NCI-H2171 (cell line): ENCODE measurements at regions not wholly inside any gene's neighbourhood (a gene's known extent, or its start where the extent isn't known, plus 50 kb on each side); places are given as distances from the start of the nearest gene placed in this dataset.

Experiments used
- DNase-seq: peaks from one replicate; lab custom pipeline; 2025; lab: John Stamatoyannopoulos, UW

DNA sequence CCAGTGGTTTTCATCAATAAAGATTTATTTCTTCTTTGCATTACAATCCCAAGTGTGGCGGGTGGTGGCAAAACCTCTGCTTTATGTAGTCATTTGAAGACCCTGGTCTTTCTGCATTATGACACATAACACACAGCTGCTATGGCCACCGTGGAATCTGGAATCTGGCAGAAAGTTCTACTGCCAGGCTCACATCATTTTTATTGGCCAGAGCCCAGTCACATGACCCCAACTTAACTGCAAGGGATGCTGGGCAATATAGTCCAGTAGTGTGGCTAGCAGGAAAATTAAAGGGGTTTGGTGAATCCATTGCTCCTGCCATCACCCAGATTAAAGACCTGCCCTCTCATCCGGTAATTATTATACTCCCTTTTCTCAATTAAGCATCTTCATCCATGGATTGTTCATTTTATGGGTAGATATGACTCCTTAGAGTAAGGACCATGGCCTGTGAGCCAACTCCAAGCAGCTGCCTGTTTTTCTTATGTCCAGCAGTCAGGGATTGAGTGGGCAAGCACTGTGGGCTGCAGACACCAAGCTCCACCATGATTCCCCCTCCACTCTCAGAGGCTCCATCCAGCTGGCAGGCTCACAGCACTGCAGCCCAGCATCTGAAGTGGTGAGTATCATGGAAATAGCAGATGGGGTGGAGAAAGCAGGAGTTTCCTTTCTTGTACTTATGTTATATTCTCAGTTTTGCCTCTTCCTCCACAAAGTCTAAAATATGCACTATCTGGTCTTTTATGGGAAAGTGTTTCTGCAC lies 1030.7 kb downstream of the AACS start:
- DNase-seq, result no peak

DNA sequence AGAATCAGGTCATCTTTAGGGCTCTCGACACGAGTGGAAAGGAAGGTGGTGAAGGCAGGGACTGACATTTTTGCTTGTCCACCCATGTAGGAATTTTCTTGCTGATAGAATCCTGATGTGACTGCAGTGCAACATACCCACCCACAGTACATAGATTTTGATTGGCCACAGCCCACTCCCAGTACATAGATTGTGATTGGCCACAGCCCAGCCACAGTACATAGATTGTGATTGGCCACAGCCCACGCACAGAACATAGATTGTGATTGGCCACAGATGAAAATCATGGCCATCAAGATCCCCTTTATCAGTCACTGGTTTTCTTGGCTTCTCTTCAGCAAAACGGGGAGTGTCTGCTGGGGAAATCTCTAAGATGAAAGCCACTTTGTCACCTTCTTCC lies 1041.5 kb downstream of the AACS start:
- no peak for DNase-seq

GRCh38 chr12:126107659-126108058 lies 1042.4 kb downstream of the AACS start:
- DNase-seq, result no peak

GRCh38 chr12:126108247-126108646 lies 1043.0 kb downstream of the AACS start:
- DNase-seq, result no peak

DNA sequence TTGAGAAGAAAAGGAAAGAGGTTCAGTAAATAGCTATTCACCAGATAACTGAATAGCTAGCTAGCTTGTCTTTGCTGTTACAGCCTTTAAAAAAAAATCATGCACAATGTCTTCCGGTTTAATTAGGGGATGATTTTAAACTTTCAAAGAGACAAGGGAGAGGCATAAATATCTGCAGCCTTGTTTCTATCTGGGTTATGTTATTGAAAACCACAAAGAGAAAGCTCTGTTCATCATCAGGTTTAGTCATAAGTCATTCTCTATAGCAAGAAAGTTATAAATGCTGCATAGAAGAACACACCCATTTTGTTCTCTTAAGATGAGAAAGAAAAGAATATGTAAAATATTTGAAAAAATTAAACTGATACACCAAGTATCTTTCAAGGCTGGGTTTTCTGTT lies 1046.9 kb downstream of the AACS start:
- DNase-seq, result no peak

DNA sequence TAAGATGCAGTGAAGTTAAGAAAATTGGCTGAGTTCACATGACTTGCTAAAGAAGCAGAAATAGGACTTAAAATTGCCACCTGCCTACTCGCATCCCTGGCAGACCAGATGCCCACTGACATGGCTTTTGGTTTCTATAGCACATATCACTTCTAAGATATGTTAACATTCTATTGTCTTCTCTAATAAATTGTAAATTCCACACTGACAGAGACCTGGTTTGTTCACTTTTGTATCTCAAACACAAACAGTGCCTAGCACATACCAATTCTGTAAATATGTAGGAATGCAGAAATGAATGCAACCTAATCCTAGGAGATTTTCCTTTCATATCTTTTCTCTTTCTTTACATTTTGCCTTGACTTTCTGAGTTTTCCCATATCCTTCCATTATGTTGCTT lies 1047.6 kb downstream of the AACS start:
- DNase-seq, result no peak

DNA sequence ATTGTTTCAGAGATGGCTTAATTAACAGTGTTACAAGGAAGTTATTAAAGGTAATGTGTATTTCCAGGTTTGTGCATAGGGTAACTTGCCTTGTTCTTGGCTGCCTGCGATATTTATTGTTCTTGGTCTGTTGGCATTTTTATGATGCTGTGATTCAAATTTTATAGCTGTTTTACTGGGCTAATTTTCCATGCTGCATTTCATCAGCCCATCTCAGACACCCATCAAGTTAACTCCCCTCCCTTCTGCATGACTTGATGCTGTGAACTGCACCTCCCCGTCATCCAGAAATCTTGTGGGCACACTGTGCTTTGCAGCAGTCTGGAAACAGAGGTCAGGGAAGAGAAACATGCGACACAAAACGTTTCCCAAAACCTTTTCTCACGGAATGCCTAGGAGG lies 1049.2 kb downstream of the AACS start:
- no peak for DNase-seq

- DNase-seq, result no peak
Measured at GRCh38 chr12:126117502-126117901, 1052.3 kb downstream of the AACS start.

GRCh38 chr12:126139355-126139754 lies 1074.1 kb downstream of the AACS start:
- no peak for DNase-seq

GRCh38 chr12:126144603-126145002 lies 1079.4 kb downstream of the AACS start:
- DNase-seq, result no peak

DNA sequence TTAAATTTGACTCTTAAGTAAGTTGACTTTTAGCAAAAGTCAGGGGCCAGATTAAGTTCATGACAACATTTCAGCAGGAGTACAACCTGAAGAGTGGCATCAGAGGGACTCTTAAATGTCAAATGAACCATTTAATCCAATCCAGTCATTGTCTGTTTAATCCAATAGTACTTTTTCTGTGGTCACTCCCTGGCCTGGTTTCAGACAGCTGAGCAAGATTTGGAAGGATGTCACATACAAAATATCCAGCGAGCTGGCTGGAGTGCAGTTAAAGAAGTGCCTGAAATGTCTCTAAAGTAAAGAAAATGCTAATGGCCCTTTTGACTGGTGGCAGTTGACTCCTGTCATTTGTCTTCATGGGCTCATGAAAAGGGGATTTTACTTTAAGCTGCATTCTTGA lies 1082.1 kb downstream of the AACS start:
- no peak for DNase-seq

DNA sequence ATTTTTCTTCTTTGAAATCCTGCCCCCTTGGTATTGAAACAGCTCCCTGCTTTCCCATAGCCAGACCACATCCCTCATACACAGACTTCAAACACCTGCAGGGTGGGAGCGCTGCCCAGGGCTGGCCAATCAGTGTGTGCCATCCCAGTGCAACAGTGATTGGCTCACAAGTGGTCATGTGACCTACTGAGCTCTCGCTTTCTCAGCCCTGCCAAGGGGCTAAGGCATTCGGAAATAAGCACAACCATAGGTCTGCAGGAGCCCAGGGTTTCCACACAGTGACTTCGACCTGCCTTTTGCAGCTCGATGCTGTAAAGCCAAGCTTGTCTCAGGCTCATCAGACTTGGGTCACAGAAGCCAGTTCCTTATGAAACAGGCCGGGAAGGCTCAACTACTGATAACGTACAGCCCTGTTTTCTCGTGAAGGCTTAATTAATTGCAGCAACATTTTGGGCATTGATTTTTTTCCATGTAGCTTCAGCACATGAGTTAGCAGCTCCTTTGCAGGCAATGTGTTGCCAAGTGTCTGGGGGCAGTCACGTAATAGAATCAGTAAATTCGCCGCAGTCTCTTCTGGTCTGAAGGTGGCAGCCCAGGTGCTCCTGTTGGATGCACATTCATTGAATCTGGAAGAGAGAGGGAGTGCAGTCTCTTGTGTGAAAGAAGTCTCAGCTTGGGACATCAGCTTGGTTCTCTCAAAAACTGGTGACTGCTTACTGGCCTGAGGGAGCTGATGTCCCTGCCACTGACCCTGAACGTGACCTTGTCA lies 1091.8 kb downstream of the AACS start:
- DNase-seq, result no peak

DNA sequence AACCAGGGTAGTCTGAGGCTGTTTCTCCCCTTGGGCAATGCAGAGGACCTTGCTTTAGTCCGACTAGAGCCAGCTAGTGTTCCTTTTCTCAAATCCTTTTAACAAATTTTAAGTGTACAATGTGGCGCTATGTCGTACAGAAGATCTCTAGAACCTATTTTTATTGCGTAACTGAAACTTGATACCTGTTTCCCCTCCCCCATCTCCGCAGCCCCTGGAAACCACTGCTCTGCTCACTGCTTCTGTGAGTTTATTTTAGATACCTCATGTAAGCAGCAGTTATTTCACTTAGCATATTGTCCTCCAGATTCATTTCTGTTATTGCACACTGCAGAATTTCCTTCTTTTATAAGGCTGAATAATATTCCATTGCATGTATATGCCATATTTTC lies 1092.3 kb downstream of the AACS start:
- no peak for DNase-seq

DNA sequence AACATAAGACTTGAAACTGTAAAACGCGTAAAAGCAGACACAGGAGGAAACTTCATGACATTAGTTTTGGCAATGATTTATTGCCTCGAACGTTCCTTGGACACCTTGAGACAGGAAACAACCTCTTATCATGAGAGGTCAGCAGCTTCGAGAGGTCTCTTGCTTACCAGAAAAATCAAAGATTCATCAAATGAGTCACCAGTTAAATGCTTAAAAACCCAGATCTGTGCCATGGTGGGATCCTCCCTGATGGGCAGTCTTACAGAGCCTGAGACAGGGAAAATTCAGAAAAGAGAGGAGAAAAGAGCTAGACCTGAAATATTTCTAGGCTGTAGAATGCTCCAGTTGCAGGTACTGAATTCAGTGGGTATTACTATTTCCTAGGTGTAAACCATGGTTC lies 1093.9 kb downstream of the AACS start:
- no peak for DNase-seq

DNA sequence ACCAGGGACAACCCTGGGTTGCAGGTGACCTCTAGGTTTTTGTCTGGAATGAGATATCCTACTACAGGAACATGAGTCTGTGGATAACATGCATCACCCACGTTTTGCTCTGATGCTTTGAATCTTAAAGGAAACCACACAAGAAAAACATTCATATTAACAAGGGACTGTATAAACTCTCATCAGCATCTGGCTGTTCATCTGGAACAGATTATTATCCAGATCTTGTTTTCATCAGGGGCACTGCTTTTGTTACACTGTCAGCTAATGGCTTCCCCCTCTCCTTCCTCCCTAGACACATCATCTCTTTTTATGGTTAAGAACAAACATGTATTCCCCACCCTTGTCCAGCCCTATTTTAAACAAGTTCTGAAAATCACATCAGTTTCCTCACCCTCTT lies 1095.7 kb downstream of the AACS start:
- no peak for DNase-seq

GRCh38 chr12:126163984-126164383 lies 1098.7 kb downstream of the AACS start:
- no peak for DNase-seq

- no peak for DNase-seq
Measured at GRCh38 chr12:126171937-126172559, 1106.8 kb downstream of the AACS start.

DNA sequence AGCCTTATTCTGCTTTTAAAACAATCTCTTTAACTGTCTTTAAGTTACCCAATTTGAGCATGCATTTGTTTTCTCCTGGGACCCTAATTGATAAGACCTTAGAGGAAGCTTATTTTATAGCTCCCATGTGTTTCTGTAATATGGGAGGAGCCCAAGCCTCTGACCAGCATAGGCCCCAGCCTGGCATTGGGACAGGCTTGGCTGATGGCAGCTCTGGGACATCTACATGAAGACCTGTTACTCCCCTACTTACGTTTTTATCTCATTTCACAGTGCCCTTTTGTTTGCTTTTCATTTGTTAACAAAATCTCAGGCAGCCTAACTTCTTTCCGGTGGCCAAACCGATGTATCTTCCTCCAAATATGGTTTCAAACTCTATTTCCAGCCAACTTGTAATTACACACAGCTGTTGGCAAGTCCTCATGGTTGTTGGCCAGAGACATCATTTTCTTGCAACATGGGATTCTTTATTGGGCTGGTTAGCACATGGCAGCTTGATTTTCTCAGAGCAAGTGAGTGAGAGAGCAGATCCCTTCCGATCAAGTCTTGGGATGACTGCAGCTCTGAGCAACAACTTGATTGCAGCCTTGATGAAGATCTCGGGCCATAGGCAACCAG lies 1117.5 kb downstream of the AACS start:
- no peak for DNase-seq

DNA sequence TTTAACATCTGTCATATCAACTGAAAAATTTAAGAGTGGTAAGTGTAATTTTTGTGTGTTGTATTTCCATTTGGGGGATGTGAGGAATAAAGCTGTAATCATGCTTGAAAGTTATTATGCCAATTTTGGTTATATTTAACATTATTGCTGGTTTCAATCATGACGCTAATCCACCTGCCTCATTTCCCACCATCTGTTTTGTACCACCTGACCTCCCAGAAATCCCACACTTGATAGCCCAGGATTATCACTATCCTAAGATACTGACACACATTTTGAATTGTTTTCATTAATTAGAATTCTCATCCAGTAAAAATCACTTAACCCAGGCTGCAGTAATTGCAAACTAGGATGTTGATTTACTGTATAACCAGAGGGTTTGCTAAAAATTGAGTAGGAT lies 1119.8 kb downstream of the AACS start:
- no peak for DNase-seq

GRCh38 chr12:126189856-126190255 lies 1124.6 kb downstream of the AACS start:
- no peak for DNase-seq

DNA sequence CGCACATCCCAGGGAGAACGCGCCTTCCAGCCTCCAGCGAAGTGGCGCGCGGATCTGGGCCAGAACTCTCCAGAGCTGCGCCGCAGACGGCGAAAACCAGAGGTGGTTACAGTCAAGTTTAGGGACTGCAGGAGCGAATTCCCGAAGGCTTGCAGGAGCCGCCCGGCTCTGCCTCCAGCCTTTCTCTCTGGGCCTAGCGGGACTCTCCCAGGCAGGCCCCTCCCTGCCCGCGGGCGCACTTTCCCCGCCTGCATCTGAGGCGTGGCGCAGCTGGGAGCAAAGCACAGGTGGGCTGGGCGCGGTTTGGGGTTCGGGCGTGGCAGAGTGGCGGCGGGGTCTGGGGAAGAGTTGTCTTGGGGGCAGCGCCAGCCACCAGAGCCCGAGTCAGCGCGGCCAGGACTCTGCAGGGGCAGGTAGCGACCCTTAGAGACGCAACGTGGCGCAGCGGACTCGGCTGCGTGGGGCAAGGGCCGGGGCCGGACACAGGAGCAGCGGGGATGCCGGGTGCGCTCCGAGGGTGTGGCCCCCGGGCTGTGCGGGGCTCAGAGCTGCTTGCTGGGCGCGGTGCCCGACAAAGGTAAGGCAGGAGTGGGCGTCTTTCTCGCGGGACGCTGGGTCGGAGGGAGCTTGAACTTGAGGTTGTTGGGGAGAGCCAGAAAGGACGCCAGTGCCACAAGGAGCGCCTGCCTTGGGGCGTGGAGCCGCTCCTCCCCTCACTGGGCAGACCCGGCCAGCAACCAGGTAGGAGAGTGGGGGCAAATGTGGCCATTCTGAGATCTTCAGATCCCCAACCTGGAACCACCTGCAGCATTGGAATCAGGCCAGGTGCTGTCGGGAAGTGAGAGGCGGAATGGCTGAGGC lies 1126.0 kb downstream of the AACS start:
- no peak for DNase-seq

DNA sequence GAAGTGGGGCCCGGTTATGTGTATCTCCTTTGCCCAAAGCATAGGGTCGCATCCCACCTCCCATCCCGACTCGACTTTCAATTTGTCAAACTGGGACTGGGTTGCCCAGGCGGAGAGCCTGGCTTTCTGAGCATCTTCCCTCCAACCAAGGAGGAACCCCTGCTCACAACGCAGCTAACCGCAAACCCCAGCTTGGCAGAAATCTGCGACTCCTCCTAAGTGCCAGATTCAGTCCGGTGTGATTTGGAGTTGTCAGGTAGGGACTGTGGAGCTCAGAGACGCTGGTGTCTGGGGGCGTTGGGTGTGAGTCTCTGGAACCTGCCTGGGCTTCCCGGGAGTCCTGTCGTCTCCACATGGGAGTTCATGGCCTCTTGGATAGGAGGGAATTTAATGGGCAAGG lies 1126.7 kb downstream of the AACS start:
- DNase-seq, result no peak
